GM12878 (cell line): ENCODE measurements at regions not wholly inside any gene's neighbourhood (a gene's known extent, or its start where the extent isn't known, plus 50 kb on each side); places are given as distances from the start of the nearest gene placed in this dataset.

ENCODE experiments used
- ATAC-seq: fragments of 200-7000 bp; cut with Tn5 transposase; 3 replicates; pipeline ENCODE4 v1.9.1; 2020; ENCODE audit warnings: mild to moderate bottlenecking, moderate library complexity
- BruUV-seq: library from RNA; stranded (reverse); fragments of 400-500 nt; replicated peaks from 2 replicates; lab custom pipeline; 2021; lab: Mats Ljungman, UMichigan
- CTCF ChIA-PET: fragments of 300-600 bp; sonication (Branson Sonifier 250); formaldehyde crosslinking; extraction: SDS; loops from one replicate; lab custom pipeline; 2021; ENCODE audit warnings: inconsistent platforms; lab: Yijun Ruan, JAX
- POLR2A ChIA-PET: fragments of 350-600 bp; formaldehyde crosslinking; extraction: SDS; loops from one replicate; lab custom pipeline; 2021; ENCODE audit warnings: inconsistent platforms; lab: Charles Lee
- RAD21 ChIA-PET: fragments of 300-600 bp; sonication (Branson Sonifier 250); formaldehyde crosslinking; loops from one replicate; lab custom pipeline; 2023; ENCODE audit warnings: antibody characterized with exemption; ENCODE audit not compliant: unreplicated experiment; lab: Charles Lee
- SMC1A ChIA-PET: fragments of 300-600 bp; sonication (Branson Sonifier 250); formaldehyde crosslinking; loops from one replicate; lab custom pipeline; 2023; ENCODE audit not compliant: unreplicated experiment, uncharacterized antibody; lab: Charles Lee
- DNase-seq: peaks from one replicate; pipeline ENCODE4 v3.0.0-alpha.2; 2011; ENCODE audit warnings: low read depth, low spot score
- FAIRE-seq: peaks from 3 replicates; lab custom pipeline; 2011; peaks lifted over from hg19 to GRCh38; lab: Jason Lieb, UNC
- H2AFZ ChIP-seq: 2 replicates; pipeline ENCODE4 v1.6.0; 2011; ENCODE audit warnings: low read depth, low read length, control low read depth; ENCODE audit not compliant: control insufficient read depth
- H3K27ac ChIP-seq: 2 replicates; pipeline ENCODE4 v1.5.1; 2011; ENCODE audit warnings: control low read depth; ENCODE audit not compliant: control insufficient read depth, insufficient read depth
- H3K27me3 ChIP-seq, 2 experiments: replicated peaks in 1 of 2; 2 replicates each; pipeline versions ENCODE4 v1.6.0 to v1.6.1; 2011; ENCODE audit warnings: low read length in 1 of 2; ENCODE audit not compliant: control insufficient read depth in 2 of 2, insufficient read depth in 2 of 2
- H3K36me3 ChIP-seq, 2 experiments: 2 replicates each; pipeline ENCODE4 v1.5.1; 2011; ENCODE audit warnings: low read length in 1 of 2; ENCODE audit not compliant: control insufficient read depth in 2 of 2, insufficient read depth in 2 of 2
- H3K4me1 ChIP-seq: 2 replicates; pipeline ENCODE4 v1.6.1; 2011; ENCODE audit warnings: mild to moderate bottlenecking, low read length, moderate library complexity, mixed read lengths; ENCODE audit not compliant: control insufficient read depth, insufficient read depth
- H3K4me2 ChIP-seq: 2 replicates; pipeline ENCODE4 v1.6.0; 2011; ENCODE audit warnings: control low read depth; ENCODE audit not compliant: control insufficient read depth, insufficient read depth
- H3K4me3 ChIP-seq: fragments of 200-600 bp; sonication (generic); 2 replicates; pipeline ENCODE4 v1.5.1; 2016
- H3K79me2 ChIP-seq: 2 replicates; pipeline ENCODE4 v1.6.0; 2011; ENCODE audit warnings: low read length; ENCODE audit not compliant: control insufficient read depth, insufficient read depth
- H3K9ac ChIP-seq: 2 replicates; pipeline ENCODE4 v1.8.0; 2011; ENCODE audit warnings: low read length, control low read depth, mixed read lengths; ENCODE audit not compliant: control insufficient read depth, insufficient read depth
- H3K9me3 ChIP-seq: replicated peaks from 3 replicates; pipeline ENCODE4 v1.5.1; 2011; ENCODE audit warnings: mild to moderate bottlenecking, low read length; ENCODE audit not compliant: control insufficient read depth, insufficient read depth
- H4K20me1 ChIP-seq: 2 replicates; pipeline ENCODE4 v1.6.0; 2011; ENCODE audit not compliant: control insufficient read depth, insufficient read depth
- ATF3 ChIP-seq: IDR thresholded peaks from 2 replicates; pipeline ENCODE4 v1.6.1; 2011; ENCODE audit warnings: low read depth, mild to moderate bottlenecking, low read length, moderate library complexity, borderline replicate concordance; ENCODE audit errors: extremely low read depth
- CBX3 ChIP-seq: fragments of 200-600 bp; sonication (generic); IDR thresholded peaks from 2 replicates; pipeline ENCODE4 v1.6.1; 2016; ENCODE audit warnings: low read depth, borderline replicate concordance
- CEBPZ ChIP-seq: fragments of 150-350 bp; IDR thresholded peaks from 2 replicates; pipeline ENCODE4 v1.6.1; 2016; ENCODE audit warnings: low read depth, low read length
- KAT2A ChIP-seq: conservative IDR thresholded peaks from 2 replicates; pipeline ENCODE4 v1.6.1; 2011; ENCODE audit warnings: low read depth, low read length; ENCODE audit not compliant: control insufficient read depth
- MTA2 ChIP-seq: fragments of 450-650 bp; IDR thresholded peaks from 2 replicates; pipeline ENCODE4 v1.6.1; 2016; ENCODE audit warnings: low read depth, mild to moderate bottlenecking, moderate library complexity
- MYB ChIP-seq: fragments of 150-350 bp; IDR thresholded peaks from 2 replicates; pipeline ENCODE4 v1.6.1; 2014; ENCODE audit warnings: mild to moderate bottlenecking, low read depth, low read length, borderline replicate concordance
- NFYB ChIP-seq: IDR thresholded peaks from 2 replicates; pipeline ENCODE4 v1.6.1; 2011; ENCODE audit warnings: low read depth, mild to moderate bottlenecking, low read length, improper control_type of control experiment, moderate library complexity; ENCODE audit not compliant: insufficient read depth
- POLR2AphosphoS5 ChIP-seq: IDR thresholded peaks from 2 replicates; pipeline ENCODE4 v1.6.1; 2011; ENCODE audit warnings: mild to moderate bottlenecking, low read length, inconsistent platforms
- SIX5 ChIP-seq: IDR thresholded peaks from 2 replicates; pipeline ENCODE4 v1.6.1; 2011; ENCODE audit warnings: mild to moderate bottlenecking, low read depth, low read length, moderate library complexity; ENCODE audit not compliant: severe bottlenecking
- YBX1 ChIP-seq: fragments of 450-650 bp; IDR thresholded peaks from 2 replicates; pipeline ENCODE4 v1.6.1; 2016; ENCODE audit warnings: antibody characterized with exemption
- ZNF207 ChIP-seq: fragments of 450-650 bp; IDR thresholded peaks from 2 replicates; pipeline ENCODE4 v1.6.1; 2014; ENCODE audit warnings: antibody characterized with exemption, mild to moderate bottlenecking, borderline replicate concordance
- WGBS: methylation state at CpG from one replicate; pipeline ENCODE4 v1.1.6; 2016; ENCODE audit warnings: low lambda C conversion rate; ENCODE audit not compliant: insufficient replicate concordance, insufficient coverage; ENCODE audit errors: missing lambda C conversion rate; 5-methylcytosine and 5-hydroxymethylcytosine counted together
- in situ Hi-C: fragments of 300-500 bp; cut with MboI; formaldehyde crosslinking; loops from 9 replicates; pipeline ENCODE4 v1.14.3; 2018; ENCODE audit warnings: mixed read lengths
- intact Hi-C: fragments of 100-400 bp; cut with micrococcal nuclease; formaldehyde crosslinking; loops from one replicate; pipeline ENCODE4 v1.14.2; 2022; ENCODE audit not compliant: unreplicated experiment
- TF ChIP-seq, protein P1 (sequence below), 3 experiments: IDR thresholded peaks in 2 of 3; conservative IDR thresholded peaks in 1 of 3; 2 replicates each; pipeline ENCODE4 v1.5.1; 2011; ENCODE audit warnings: low read depth in 3 of 3, low read length in 3 of 3, mild to moderate bottlenecking in 3 of 3, control low read depth in 2 of 3, moderate library complexity in 2 of 3, inconsistent platforms in 1 of 3, mixed read lengths in 1 of 3; ENCODE audit not compliant: control insufficient read depth in 2 of 3, insufficient read depth in 1 of 3; ENCODE audit errors: extremely low read depth in 1 of 3
- TF ChIP-seq, protein P2 (sequence below): IDR thresholded peaks from 2 replicates; pipeline ENCODE4 v1.6.1; 2012; ENCODE audit warnings: low read depth, low read length, improper control_type of control experiment

- TF ChIP-seq MTA2 (no peak), ATF3 (no peak), SIX5 (no peak), CBX3 (no peak), MYB (no peak)
Observed at GRCh38 chrX:39678914-39679313, 418.8 kb downstream of the BCOR start (continued).

DNA sequence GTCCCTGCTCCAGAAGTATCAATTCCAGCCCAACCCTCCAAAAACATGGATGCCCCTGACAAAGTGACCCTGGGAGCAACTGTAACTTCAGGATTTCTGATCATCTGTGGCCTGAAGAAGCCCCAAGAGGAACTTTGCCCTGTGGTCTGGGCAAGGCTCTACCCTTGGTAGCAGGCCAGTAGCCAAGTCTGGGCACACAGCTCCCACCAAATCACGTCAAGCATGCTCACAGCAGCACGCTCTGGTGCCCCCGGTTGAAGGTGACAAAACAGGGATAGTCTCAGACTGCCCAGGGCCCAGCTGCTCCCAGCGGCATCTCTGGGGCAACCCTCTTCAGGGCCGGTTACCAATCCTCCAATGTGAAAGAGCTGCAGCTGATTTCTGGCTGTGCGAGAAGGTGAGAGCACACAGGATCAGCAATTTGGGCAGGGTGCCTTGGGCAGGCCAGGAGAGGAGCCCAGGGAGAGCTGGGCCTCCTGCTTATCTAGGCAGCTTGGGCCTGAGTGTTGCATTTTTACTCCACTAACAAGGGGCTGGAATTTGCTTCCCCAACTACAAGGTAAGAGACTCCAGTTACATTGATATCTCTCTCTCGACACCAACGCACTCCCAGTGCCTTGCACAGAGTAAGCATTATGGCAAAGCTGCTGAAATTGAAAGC is 418.1 kb downstream of the BCOR start:
- no peaks in the 10 kb centered on the region for H4K20me1 ChIP-seq
- no peaks in the 10 kb centered on the region for H3K79me2 ChIP-seq
- no peaks in the 10 kb centered on the region for H3K27me3 ChIP-seq
- no peak for FAIRE-seq
- ChIA-PET CTCF (no interaction called here), SMC1A (no interaction called here), POLR2A (no interaction called here), RAD21 (interaction anchor here (0.5 kb wide), 1 partner anchor 239 kb away, joined by 5 read pairs; no protein-coding TSS in a partner anchor)
- WGBS: 47% methylated on average over 8 of the region's 8 CpGs
- DNase-seq: no peak
- no peaks in the 10 kb centered on the region for H3K36me3 ChIP-seq
- H3K27ac ChIP-seq: no peak overlapping the region
- no TSS peak for BruUV-seq
- no peak overlapping the region for H3K4me3 ChIP-seq
- in situ Hi-C loops (no loop called here), intact Hi-C loops (no loop called here)
- ATAC-seq: no peak
- no peak overlapping the region for H3K4me2 ChIP-seq
- H3K9me3 ChIP-seq: no peaks in the 10 kb centered on the region; the same call in 1 of the 3 replicates
- H3K4me1 ChIP-seq: no peaks in the 10 kb centered on the region
- no peak overlapping the region for H3K9ac ChIP-seq
- no peak overlapping the region for H2AFZ ChIP-seq
- TF ChIP-seq, protein P1, sequence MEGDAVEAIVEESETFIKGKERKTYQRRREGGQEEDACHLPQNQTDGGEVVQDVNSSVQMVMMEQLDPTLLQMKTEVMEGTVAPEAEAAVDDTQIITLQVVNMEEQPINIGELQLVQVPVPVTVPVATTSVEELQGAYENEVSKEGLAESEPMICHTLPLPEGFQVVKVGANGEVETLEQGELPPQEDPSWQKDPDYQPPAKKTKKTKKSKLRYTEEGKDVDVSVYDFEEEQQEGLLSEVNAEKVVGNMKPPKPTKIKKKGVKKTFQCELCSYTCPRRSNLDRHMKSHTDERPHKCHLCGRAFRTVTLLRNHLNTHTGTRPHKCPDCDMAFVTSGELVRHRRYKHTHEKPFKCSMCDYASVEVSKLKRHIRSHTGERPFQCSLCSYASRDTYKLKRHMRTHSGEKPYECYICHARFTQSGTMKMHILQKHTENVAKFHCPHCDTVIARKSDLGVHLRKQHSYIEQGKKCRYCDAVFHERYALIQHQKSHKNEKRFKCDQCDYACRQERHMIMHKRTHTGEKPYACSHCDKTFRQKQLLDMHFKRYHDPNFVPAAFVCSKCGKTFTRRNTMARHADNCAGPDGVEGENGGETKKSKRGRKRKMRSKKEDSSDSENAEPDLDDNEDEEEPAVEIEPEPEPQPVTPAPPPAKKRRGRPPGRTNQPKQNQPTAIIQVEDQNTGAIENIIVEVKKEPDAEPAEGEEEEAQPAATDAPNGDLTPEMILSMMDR (IDR thresholded peaks at IDR 0.05 in 2 of 3, conservative IDR thresholded peaks at IDR 0.05 in 1 of 3; ENCODE audit: control insufficient read depth in 2 of 3, extremely low read depth in 1 of 3, insufficient read depth in 1 of 3, low read depth in 3 of 3, low read length in 3 of 3): no peak
- TF ChIP-seq CEBPZ (no peak), ZNF207 (no peak), NFYB (no peak), KAT2A (no peak), YBX1 (no peak), SIX5 (no peak), POLR2AphosphoS5 (no peak)
- TF ChIP-seq, protein P2, sequence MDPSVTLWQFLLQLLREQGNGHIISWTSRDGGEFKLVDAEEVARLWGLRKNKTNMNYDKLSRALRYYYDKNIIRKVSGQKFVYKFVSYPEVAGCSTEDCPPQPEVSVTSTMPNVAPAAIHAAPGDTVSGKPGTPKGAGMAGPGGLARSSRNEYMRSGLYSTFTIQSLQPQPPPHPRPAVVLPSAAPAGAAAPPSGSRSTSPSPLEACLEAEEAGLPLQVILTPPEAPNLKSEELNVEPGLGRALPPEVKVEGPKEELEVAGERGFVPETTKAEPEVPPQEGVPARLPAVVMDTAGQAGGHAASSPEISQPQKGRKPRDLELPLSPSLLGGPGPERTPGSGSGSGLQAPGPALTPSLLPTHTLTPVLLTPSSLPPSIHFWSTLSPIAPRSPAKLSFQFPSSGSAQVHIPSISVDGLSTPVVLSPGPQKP: no peak
